Femur (tissue), 1 donor: ENCODE measurements at regions not wholly inside any gene's neighbourhood (a gene's known extent, or its start where the extent isn't known, plus 50 kb on each side); places are given as distances from the start of the nearest gene placed in this dataset.
"Not testable (repeated sequence)": the region's sequence is repeated elsewhere in the genome, so short reads cannot be mapped to it uniquely, and the experiment has no call there.

ENCODE experiments used
- DNase-seq: peaks from one replicate; pipeline ENCODE4 v3.0.0-alpha.2; 2017

DNA sequence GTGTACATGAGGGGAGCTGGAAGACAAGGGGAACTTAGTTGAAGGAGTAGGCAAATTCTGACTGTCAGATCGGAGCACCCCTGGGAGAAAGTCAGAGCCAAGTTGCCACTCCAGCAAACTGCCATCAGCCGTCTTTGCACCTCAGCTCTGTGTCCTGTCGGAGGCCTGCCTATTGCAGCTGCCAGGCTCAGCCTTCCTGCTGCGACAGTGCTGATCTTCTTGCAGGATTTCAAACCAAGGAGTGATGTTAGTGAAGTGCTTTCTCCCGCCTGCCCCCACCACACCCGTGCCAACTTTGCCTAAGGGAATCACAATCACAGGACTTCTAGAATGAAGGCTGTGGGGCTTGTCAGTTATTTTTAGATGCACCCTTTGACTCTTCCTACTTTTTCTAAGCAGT is 185.3 kb downstream of the KIT start:
- DNase-seq: no peak

DNA sequence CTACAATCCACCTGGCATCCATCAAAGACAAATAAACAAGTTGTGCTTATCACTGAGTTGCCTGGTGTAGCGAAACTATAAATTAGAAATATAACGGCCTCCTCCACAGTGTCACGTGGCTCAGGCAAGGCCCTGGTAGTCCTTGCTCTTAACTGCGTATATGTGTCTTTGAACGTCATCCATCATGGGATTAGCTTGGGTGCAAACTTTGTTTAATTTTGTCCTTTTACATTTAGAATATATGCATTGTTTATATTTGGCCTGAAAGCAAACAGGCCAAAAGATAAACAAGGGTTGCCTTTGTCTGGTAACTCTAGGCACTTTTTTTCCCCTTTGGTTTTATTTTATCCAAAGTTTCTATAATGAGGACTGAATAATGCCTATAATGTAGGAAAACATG is 184.9 kb downstream of the KIT start:
- DNase-seq: no peak

DNA sequence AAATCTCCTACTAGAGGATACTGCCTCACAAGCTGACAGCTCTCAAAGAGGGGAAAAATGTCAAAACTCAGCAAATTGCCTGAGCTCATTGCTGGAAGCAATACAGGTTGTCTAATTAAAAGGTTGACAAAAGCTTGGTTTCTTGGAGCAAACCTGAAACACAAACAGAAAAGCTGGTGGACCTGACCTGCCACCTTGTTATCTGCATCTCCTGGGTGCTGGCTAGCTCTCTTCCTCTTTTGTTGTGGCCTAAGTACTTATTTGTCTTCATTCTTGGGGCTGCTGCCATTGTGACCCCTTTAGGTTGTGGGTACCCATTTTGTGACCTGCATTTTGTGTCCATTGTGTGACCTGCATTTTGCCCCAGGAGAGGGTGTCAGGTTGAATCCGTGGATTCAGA is 184.5 kb downstream of the KIT start:
- no peak for DNase-seq

DNA sequence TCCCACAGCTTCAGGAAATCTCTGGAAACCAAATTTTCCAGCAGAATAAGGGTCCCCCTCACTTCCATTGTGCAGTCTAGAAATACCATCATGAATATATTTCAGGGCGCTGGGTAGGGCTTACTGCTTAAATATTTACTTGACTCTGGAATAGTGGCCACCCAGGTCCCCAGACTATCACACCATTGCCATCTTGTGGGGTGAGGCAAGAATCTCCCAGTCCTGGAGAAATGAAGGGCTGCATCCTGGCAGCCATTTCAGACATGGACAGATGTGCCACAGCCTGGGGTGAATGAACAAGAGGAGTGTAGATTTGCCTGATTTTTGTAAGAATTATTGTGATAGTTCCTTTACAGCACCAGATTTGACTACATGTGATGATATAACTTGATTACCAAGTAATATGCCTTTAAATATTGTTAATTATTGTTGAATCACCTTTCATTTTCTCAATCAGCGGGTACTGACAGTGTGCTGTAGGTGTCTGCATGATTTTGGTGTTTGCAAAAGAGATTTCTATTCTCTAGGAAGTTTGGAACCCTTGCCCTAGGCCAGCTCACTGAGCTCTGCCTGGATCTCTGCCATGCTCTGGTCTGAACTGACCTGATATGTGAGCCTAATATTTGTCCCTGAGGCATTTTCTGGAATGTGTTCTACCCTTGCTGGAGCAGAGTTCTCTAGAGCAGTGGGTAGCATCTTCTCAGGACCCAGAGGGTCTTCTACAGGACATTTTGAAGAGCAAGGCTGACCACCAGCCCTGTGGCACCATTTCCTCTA is 183.4 kb downstream of the KIT start:
- DNase-seq: no peak

DNA sequence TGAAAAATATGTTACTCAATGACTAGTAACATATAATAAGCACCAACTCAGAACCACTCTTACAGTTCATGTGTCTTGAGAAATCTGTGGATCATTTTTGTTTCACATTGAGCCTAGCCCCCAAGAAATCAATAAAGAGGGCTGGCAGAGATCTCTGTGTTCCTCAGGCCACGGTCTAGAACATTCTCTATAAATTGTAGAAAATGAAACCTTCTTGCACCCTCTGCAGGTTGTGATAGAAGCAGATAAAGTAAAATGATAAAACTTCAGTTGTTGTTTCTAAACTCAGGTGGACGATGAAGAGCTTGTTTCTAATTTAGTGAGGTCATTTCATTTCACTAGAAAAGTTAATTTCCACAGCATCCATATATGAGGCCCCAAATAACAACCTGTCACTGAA is 182.7 kb downstream of the KIT start:
- no peak for DNase-seq

DNA sequence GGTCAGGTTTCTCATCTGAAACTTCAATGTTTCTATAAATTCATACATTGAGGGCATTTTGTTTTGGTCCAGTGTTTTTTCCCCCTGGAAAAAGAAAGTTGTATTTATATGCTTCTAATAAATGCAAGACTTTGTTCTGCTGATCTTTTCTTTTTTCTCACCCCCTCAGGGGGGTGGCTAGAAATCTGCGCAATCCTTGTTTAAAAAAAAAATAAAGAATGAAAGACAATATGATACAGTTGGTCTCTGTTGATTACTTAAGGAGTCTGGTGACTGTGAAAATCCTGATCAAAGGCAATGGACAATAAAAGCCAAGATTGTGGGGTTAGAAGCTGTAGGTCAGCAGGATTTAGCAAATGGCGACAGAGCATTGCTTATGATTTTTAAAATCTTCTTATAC is 180.5 kb downstream of the KIT start:
- no peak for DNase-seq

DNA sequence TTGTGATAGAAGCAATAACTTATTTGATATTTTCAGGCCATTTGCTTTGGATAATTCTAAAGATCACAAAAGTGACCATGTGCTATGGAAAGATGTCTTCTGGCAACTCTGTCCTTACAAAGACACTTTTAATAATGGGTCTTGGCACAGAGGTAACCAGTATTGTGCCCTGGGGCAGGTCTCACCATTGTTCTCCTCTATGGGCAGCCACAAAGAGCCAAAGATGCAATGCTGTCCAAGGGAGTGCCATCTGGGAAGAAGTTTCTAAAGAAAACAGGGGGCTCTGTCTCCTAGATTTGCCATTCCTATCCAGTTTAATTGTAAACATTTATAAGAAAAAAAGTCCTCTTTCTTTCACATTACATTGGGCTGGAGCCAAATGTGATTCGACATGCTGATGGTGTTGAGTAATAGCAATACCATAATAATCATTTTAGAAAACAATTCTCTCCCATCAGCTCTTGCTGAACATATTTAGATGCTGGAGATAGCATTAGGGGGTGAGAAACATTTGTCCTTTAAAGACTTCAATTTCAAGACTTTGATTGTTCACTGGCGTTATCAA is 179.9 kb downstream of the KIT start:
- DNase-seq: no peak

DNA sequence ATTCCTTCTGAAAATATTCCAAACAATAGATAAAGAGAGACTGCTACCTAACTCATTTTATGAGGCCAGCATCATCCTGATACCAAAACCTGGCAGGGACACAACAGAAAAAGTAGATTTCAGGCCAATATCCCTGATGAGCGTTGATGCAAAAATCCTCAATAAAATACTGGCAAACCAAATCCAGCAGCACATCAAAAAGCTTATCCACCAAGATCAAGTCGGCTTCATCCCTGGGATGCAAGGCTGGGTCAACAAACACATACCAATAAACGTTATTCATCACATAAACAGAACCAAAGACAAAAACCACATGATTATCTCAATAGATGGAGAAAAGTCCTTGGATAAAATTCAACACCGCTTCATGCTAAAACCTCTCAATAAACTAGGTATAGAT is 170.6 kb downstream of the KIT start:
- DNase-seq: not testable (repeated sequence)

DNA sequence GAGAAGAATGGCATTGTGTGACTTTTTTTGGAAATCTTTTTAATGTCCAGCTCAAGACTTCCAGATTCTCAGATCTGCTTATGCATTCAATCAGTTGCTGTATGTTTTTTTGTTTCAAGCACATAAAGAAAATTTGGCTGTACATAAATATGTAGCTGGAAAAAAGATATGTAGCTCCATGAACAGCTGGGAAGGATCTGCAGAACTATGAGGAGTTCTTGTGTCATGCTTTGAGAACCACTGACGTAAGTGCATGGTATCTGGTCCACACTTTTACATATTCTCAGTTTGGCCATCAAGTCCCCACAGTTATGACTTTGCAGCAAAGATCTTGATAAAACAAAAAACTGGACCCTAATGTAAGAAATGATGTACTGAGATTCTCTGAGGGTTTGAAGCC is 165.9 kb downstream of the KIT start:
- DNase-seq: no peak

DNA sequence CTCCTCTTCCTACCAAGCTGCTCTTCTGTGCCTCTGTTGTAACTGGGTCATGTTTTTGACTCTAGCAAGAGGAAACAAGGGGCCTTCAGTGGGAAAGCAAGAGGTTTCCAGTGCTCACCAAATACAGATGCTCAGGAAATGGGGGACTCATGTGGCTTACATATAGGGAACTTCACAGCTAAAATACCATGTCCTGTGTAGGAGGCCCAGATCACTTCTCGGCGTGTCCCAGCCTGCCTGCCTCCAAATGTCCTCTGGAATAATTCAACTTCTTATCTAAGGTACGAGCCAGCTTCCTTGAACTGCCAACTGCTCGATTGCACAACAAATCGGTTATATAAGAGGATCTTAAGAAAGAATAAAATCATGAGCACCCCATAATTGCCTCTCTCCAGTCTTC is 161.3 kb downstream of the KIT start:
- no peak for DNase-seq

DNA sequence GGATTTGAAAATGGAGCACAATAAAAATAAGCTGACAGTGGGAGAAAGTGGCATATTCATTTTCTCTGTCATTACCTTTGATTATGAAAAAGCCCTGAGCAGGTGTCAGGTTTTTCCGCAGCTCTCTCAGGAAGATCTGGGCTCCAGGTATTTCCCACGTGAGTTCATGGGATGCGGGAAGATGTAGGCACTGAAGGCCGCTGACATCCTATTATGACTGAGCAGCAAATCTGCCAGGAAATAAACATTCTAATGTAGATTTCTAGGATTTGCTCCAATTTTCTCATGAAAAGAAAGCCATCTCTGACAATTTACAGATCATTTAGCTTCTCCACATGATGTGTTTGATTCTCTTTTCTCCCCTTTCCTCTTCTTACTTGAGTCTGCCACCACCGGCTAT is 160.7 kb downstream of the KIT start:
- no peak for DNase-seq

DNA sequence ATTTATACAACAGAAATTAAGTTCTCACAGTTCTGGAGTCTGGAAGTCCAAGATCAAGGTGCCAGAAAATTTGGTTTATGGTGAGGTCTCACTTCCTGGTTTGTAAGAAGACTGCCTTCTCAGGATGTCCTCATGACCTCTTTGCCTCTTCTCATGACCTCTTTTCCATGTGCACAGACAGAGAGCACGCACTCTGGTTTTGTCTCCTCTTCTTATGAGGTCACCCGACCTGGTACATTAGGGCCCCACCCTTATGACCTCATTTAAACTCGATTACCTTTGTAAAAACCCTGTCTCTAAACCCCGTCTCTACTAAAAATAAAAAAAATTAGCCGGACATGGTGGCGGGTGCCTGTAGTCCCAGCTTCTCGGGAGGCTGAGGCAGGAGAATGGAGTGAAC is 155.9 kb downstream of the KIT start:
- no peak for DNase-seq

DNA sequence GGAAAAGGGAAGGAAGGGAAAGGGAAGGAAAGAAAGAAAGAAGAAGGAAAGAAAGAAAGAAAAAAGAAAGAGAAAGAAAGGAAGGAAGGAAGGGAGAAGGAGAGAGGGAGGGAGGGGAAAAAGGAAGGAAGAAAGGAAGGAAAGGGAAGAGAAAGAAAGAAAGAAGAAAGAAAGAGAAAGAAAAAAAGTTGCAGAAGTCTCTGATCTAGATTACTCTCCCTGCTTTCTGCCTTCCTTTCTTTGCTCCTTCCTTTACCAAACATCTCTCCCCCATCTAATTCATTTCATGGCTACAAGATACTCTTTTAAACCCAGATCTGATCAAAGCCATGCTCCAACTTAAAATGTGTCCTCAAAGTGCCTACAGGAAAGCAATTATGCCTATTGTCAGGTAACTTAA is 148.6 kb downstream of the KIT start:
- no peak for DNase-seq

DNA sequence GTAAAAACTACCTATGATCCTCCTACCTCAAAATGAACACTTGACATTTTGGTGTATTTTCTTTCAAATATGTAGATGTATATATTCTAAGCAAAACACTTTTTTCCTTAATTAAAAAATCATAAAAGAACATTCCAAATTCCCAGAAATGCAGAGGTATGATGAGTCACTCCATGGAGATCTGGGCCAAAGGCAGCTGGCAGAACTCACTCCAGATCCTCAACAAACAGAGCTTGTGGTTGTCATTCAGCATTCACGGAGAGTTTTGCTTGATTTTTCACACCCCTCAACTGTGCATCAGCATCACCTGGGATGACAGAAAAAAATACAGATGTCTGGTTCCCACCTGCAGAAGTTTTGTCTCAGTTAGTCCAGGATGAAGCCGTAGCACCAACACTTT is 144.6 kb downstream of the KIT start:
- no peak for DNase-seq

DNA sequence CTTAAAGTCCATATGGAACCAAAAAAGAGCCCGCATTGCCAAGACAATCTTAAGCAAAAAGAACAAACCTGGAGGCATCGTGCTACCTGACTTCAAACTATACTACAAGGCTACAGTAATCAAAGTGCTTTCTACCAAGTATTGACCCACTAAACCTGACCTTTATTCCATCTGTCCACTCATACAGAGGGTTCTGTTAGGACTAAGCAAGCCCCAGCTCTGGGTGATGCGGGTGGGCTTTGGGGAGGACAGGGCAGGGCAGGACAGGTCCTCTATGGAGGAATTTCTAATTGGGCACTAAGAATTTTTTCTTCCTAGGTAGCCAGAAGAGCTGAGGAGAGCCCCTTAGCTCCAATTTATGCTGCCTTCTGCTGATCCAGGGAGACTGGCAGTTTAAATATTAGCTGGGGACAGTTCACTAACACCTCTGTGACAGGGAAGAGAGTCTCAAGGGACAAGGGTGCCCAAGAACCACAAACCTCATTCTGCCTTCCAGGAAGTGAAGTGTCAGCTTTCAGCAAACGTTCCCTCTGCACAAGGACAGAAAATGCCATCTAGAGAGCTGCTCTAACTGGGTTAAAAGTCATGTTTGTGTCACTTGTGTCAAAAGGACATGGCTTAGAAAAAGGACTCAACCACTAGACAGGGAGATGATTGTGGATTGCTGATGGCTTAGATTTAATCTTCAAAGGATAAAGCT is 143.2 kb downstream of the KIT start:
- no peak for DNase-seq

DNA sequence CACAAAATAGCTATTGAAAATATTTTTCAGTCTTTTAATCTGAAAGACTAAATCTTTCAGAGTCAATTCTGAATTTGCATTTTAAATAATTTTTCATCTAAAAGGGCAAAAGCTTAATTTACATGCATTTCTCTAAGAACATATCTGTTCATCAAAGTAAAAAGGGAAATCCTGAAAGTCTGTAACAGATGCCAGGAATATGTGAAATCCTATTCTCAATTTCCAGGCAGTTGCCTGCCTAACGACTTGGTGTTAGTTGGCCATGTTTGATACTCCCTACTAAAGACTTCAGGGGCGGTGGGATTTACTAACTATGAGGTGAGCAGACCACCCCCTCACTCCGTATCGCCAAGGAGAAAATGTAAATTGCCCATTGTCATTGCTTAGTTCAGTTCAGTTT is 136.8 kb downstream of the KIT start:
- DNase-seq: no peak

DNA sequence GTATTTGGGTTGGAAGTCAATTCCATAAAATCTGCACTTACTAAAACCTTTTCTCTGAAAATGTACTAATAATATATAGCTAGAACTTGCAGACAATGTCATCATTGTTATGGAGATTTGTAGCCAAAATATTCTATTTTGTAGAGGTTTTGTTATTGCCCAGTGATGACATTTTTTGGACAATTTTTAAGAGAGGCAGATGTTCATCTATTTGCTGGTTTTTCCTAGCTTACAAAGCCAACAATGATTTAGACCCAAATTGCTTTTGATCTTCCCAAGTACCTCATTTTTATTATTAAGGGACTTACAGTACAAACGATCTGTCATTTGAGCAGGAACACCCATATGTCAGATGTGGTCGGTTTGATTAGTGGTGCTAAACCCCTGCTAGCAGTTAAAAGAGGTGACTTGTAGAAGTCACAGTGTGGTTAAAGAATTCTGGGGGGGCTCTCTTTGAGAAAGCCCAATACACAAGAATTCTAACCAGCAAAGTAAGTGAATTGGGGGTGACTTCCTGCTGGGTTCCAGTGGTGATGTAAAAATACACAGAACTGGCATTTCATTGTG is 136.2 kb downstream of the KIT start:
- no peak for DNase-seq
